Effector memory CD8-positive, alpha-beta T cell (primary cell): ENCODE measurements at regions not wholly inside any gene's neighbourhood (a gene's known extent, or its start where the extent isn't known, plus 50 kb on each side); places are given as distances from the start of the nearest gene placed in this dataset.

Source experiments
- ATAC-seq: fragments of 150-1000 bp; cut with Tn5 transposase; replicated peaks from 2 replicates; pipeline ENCODE4 v1.10.0; 2021; ENCODE audit warnings: mild to moderate bottlenecking, moderate library complexity
- DNase-seq, 3 experiments: peaks; one replicate each; pipeline ENCODE4 v3.0.0; 2021
- H3K27ac Mint-ChIP-seq, 2 donors: one replicate each; pipeline ENCODE4 v1.8.0; 2022; ENCODE audit warnings: mild to moderate bottlenecking in 2 of 2, mixed read lengths in 2 of 2, moderate library complexity in 2 of 2
- H3K27me3 Mint-ChIP-seq, 2 donors: one replicate each; pipeline ENCODE4 v1.8.0; 2022; ENCODE audit warnings: mixed read lengths in 2 of 2
- H3K36me3 Mint-ChIP-seq: one replicate; pipeline ENCODE4 v1.8.0; 2022; ENCODE audit warnings: mild to moderate bottlenecking, moderate library complexity, mixed read lengths; ENCODE audit not compliant: insufficient read depth
- H3K4me1 Mint-ChIP-seq, 2 donors: one replicate each; pipeline ENCODE4 v1.8.0; 2022; ENCODE audit warnings: low read depth in 2 of 2, mixed read lengths in 2 of 2
- H3K4me3 Mint-ChIP-seq, 2 donors: one replicate each; pipeline ENCODE4 v1.8.0; 2022; ENCODE audit warnings: mild to moderate bottlenecking in 2 of 2, mixed read lengths in 2 of 2, moderate library complexity in 2 of 2
- H3K9me3 Mint-ChIP-seq, 2 donors: one replicate each; pipeline ENCODE4 v1.8.0; 2022; ENCODE audit warnings: mixed read lengths in 2 of 2

- Mint-ChIP-seq H3K27ac (no peak overlapping the region), H3K27me3 (peaks cover 39 to 44% of the 10 kb centered on the region in 2 donors), H3K4me3 (no peak overlapping the region), H3K4me1 (peaks cover 3 to 5% of the 10 kb centered on the region in 2 donors), H3K36me3 (no peaks in the 10 kb centered on the region), H3K9me3 (peaks cover 0 to 5% of the 10 kb centered on the region in 2 donors)
- ATAC-seq (no peak), DNase-seq (no peak)
Observed at GRCh38 chr10:3354174-3354900, 181.8 kb upstream of the PITRM1 start.

- Mint-ChIP-seq H3K27me3 (peaks cover 44 to 48% of the 10 kb centered on the region in 2 donors), H3K4me1 (peaks cover 3 to 5% of the 10 kb centered on the region in 2 donors), H3K4me3 (no peak overlapping the region), H3K27ac (no peak overlapping the region), H3K36me3 (no peaks in the 10 kb centered on the region), H3K9me3 (peaks cover 0 to under 1% of the 10 kb centered on the region in 2 donors)
- no peak for ATAC-seq
- no peak for DNase-seq
Observed at GRCh38 chr10:3353235-3353634, 180.7 kb upstream of the PITRM1 start.

- Mint-ChIP-seq H3K27me3 (peaks cover 57 to 69% of the 10 kb centered on the region in 2 donors), H3K36me3 (peaks cover 2% of the 10 kb centered on the region), H3K4me3 (no peak overlapping the region), H3K27ac (no peak overlapping the region), H3K9me3 (no peaks in the 10 kb centered on the region), H3K4me1 (peaks cover 3 to 5% of the 10 kb centered on the region in 2 donors)
- no peak for DNase-seq
- ATAC-seq: no peak
Observed at GRCh38 chr10:3350617-3351258, 178.2 kb upstream of the PITRM1 start.

GRCh38 chr10:3350205-3350604 lies 177.6 kb upstream of the PITRM1 start:
- peaks cover 2% of the 10 kb centered on the region for H3K36me3 Mint-ChIP-seq
- DNase-seq: no peak
- H3K4me1 Mint-ChIP-seq: peaks cover 3 to 5% of the 10 kb centered on the region in 2 donors
- no peak overlapping the region for H3K4me3 Mint-ChIP-seq
- no peak for ATAC-seq
- H3K27me3 Mint-ChIP-seq: peaks cover 59 to 74% of the 10 kb centered on the region in 2 donors
- H3K9me3 Mint-ChIP-seq: no peaks in the 10 kb centered on the region
- H3K27ac Mint-ChIP-seq: no peak overlapping the region

GRCh38 chr10:3348564-3348963 lies 176.0 kb upstream of the PITRM1 start:
- no peaks in the 10 kb centered on the region for H3K9me3 Mint-ChIP-seq
- peaks cover 60 to 86% of the 10 kb centered on the region in 2 donors for H3K27me3 Mint-ChIP-seq
- no peak overlapping the region for H3K27ac Mint-ChIP-seq

GRCh38 chr10:3347413-3348182 lies 175.0 kb upstream of the PITRM1 start:
- peaks cover 3 to 5% of the 10 kb centered on the region in 2 donors for H3K4me1 Mint-ChIP-seq
- ATAC-seq (no peak), DNase-seq (no peak)
- no peak overlapping the region for H3K27ac Mint-ChIP-seq
- no peak overlapping the region for H3K4me3 Mint-ChIP-seq
- peaks cover 52 to 79% of the 10 kb centered on the region in 2 donors for H3K27me3 Mint-ChIP-seq
- H3K36me3 Mint-ChIP-seq: peaks cover 2% of the 10 kb centered on the region
- H3K9me3 Mint-ChIP-seq: no peaks in the 10 kb centered on the region

More at GRCh38 chr10:3348564-3348963, 176.0 kb upstream of the PITRM1 start:
- H3K4me3 Mint-ChIP-seq: no peak overlapping the region
- peaks cover 3 to 5% of the 10 kb centered on the region in 2 donors for H3K4me1 Mint-ChIP-seq
- H3K36me3 Mint-ChIP-seq: peaks cover 2% of the 10 kb centered on the region
- ATAC-seq: no peak
- no peak for DNase-seq

- Mint-ChIP-seq H3K36me3 (peaks cover 2% of the 10 kb centered on the region), H3K27me3 (peaks cover 48 to 80% of the 10 kb centered on the region in 2 donors), H3K4me1 (peaks cover 3 to 5% of the 10 kb centered on the region in 2 donors)
Observed at GRCh38 chr10:3346851-3347250, 174.3 kb upstream of the PITRM1 start.

GRCh38 chr10:3342771-3343170 lies 170.2 kb upstream of the PITRM1 start:
- peaks cover 2% of the 10 kb centered on the region for H3K36me3 Mint-ChIP-seq
- H3K9me3 Mint-ChIP-seq: no peaks in the 10 kb centered on the region
- H3K4me1 Mint-ChIP-seq: peaks cover 0 to 6% of the 10 kb centered on the region in 2 donors
- no peak overlapping the region for H3K4me3 Mint-ChIP-seq
- no peak overlapping the region for H3K27ac Mint-ChIP-seq
- peaks cover 22 to 86% of the 10 kb centered on the region in 2 donors for H3K27me3 Mint-ChIP-seq
- DNase-seq (no peak), ATAC-seq (no peak)

More at GRCh38 chr10:3346851-3347250, 174.3 kb upstream of the PITRM1 start:
- DNase-seq (no peak), ATAC-seq (no peak)
- no peaks in the 10 kb centered on the region for H3K9me3 Mint-ChIP-seq
- H3K27ac Mint-ChIP-seq: no peak overlapping the region
- H3K4me3 Mint-ChIP-seq: no peak overlapping the region

- Mint-ChIP-seq H3K27ac (no peak overlapping the region), H3K4me1 (peaks cover 0 to 6% of the 10 kb centered on the region in 2 donors), H3K27me3 (peaks cover 12 to 60% of the 10 kb centered on the region in 2 donors), H3K36me3 (no peaks in the 10 kb centered on the region), H3K4me3 (no peak overlapping the region), H3K9me3 (no peaks in the 10 kb centered on the region)
- DNase-seq (no peak), ATAC-seq (no peak)
Observed at GRCh38 chr10:3340127-3340730, 167.6 kb upstream of the PITRM1 start.

GRCh38 chr10:3339531-3339950 lies 167.0 kb upstream of the PITRM1 start:
- Mint-ChIP-seq H3K9me3 (no peaks in the 10 kb centered on the region), H3K27me3 (peaks cover 5 to 53% of the 10 kb centered on the region in 2 donors), H3K27ac (no peak overlapping the region), H3K36me3 (no peaks in the 10 kb centered on the region), H3K4me3 (no peak overlapping the region), H3K4me1 (peaks cover 0 to 6% of the 10 kb centered on the region in 2 donors)
- ATAC-seq (no peak), DNase-seq (no peak)

GRCh38 chr10:3339121-3339520 lies 166.5 kb upstream of the PITRM1 start:
- no peak overlapping the region for H3K27ac Mint-ChIP-seq
- ATAC-seq (no peak), DNase-seq (no peak)
- no peaks in the 10 kb centered on the region for H3K36me3 Mint-ChIP-seq
- peaks cover 0 to 6% of the 10 kb centered on the region in 2 donors for H3K4me1 Mint-ChIP-seq
- no peak overlapping the region for H3K4me3 Mint-ChIP-seq
- peaks cover 5 to 49% of the 10 kb centered on the region in 2 donors for H3K27me3 Mint-ChIP-seq
- H3K9me3 Mint-ChIP-seq: no peaks in the 10 kb centered on the region

- no peak overlapping the region for H3K4me3 Mint-ChIP-seq
- H3K4me1 Mint-ChIP-seq: peaks cover 0 to 6% of the 10 kb centered on the region in 2 donors
- DNase-seq (no peak), ATAC-seq (no peak)
- H3K9me3 Mint-ChIP-seq: no peaks in the 10 kb centered on the region
- H3K27me3 Mint-ChIP-seq: peaks cover 17 to 49% of the 10 kb centered on the region in 2 donors
- no peaks in the 10 kb centered on the region for H3K36me3 Mint-ChIP-seq
- no peak overlapping the region for H3K27ac Mint-ChIP-seq
Observed at GRCh38 chr10:3337741-3338140, 165.2 kb upstream of the PITRM1 start.

- no peak for DNase-seq
Observed at GRCh38 chr10:3336673-3337293, 164.2 kb upstream of the PITRM1 start.

More at GRCh38 chr10:3336673-3337293, 164.2 kb upstream of the PITRM1 start:
- H3K27ac Mint-ChIP-seq: no peak overlapping the region
- ATAC-seq: no peak
- H3K4me1 Mint-ChIP-seq: peaks cover 0 to 6% of the 10 kb centered on the region in 2 donors
- H3K9me3 Mint-ChIP-seq: no peaks in the 10 kb centered on the region
- H3K4me3 Mint-ChIP-seq: no peak overlapping the region
- no peaks in the 10 kb centered on the region for H3K36me3 Mint-ChIP-seq
- H3K27me3 Mint-ChIP-seq: peaks cover 25 to 51% of the 10 kb centered on the region in 2 donors
